ENCODE measurements at regions not wholly inside any gene's neighbourhood (a gene's known extent, or its start where the extent isn't known, plus 50 kb on each side); places are given as distances from the start of the nearest gene placed in this dataset.

DNA sequence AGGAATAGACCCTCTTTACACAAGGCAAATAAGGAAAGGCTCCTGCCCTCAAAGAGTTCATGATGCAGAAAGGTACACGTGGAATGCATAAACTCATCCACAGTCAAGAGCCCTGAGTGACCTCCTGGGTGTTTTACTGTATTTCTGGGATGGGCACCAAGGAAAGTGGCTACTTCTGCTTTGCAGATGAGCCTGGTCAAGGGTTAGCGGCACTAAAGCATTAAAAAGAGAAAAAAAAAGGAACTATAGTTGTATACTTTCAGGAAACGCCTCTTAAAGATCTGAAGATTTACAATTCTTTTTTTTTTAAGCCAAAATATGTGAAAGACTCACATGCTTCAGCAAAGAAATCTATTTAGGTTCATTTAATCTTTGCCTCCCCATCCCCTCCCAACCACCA is 366.2 kb upstream of the PDE4D start:
- TF ChIP-seq, protein P1, sequence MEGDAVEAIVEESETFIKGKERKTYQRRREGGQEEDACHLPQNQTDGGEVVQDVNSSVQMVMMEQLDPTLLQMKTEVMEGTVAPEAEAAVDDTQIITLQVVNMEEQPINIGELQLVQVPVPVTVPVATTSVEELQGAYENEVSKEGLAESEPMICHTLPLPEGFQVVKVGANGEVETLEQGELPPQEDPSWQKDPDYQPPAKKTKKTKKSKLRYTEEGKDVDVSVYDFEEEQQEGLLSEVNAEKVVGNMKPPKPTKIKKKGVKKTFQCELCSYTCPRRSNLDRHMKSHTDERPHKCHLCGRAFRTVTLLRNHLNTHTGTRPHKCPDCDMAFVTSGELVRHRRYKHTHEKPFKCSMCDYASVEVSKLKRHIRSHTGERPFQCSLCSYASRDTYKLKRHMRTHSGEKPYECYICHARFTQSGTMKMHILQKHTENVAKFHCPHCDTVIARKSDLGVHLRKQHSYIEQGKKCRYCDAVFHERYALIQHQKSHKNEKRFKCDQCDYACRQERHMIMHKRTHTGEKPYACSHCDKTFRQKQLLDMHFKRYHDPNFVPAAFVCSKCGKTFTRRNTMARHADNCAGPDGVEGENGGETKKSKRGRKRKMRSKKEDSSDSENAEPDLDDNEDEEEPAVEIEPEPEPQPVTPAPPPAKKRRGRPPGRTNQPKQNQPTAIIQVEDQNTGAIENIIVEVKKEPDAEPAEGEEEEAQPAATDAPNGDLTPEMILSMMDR (conservative IDR thresholded peaks at IDR 0.05) = no peak
- peak overlapping the region; percentile 14; the same call in 1 of the 2 replicates for H3K27ac ChIP-seq

DNA sequence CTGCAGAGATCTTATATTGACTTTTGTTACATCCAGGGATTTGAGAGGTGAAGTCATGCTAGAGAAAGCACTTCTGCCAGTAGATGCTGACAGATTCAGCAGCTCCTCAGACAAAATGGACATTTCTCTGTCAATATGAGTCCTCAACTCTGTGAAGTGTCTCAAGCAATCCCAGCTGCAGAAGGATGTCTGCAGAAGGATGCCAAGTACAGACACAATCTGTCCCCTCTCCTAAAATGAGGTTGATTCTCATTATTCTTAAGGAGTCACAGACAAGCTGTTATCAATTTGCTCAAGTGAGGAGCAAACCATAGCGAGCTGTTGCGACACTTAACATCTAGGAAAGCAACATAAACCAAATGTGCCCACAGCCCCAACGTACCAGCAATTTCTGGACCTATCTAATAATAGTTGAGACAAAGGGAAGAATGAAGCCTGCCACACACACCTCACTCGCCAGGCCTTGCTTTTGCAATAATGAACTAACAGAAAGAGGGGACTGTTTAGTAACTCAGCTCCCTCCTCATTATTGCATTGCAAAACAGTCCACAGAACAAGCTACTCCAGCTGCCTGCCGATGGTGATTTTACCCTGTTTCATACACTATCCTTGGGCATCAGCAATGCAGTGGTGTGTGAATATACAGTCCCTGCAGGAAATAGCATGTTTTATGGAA is 364.2 kb upstream of the PDE4D start:
- TF ChIP-seq, protein P1 (conservative IDR thresholded peaks at IDR 0.05) = no peak
- H3K27ac ChIP-seq = peak overlapping the region; percentile 46

DNA sequence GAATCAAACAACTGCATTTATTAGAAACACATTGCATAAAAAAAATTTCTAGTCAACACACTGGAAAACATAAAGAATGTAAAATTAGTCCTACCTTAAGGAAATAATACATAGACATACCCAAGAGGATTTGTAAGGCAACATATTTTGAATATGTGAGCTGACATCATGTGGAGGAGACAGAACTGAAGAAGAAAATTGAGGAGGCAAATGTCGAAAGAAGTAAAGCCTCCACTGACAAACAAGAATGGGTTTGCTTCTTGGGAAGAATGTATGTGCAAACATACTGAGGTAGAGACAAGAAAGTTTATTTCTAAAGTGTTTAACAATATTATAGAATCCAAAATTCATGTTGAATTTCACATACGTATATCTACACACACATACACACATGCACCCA is 363.0 kb upstream of the PDE4D start:
- TF ChIP-seq, protein P1 (conservative IDR thresholded peaks at IDR 0.05) = no peak
- H3K27ac ChIP-seq = no peak overlapping the region

DNA sequence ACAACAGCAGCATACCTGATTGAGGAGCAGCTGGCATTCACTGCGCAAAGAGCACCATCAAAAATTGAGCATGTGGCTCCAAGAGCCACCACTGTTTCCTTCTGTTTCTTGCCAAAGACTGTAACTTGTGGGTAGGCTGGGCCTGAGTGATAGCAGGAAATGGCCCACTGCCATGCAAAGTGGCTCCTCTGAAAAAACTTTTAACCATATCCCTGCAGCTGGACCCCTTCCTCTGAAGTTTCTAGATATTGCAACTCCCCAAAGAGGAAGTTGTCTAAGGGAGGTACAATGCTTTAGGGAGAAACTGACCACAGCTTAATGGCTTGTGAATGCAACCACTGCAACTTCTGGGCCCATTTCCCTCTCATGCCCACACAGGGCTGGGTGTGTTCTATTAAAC is 355.4 kb upstream of the PDE4D start:
- H3K27ac ChIP-seq = no peak overlapping the region

DNA sequence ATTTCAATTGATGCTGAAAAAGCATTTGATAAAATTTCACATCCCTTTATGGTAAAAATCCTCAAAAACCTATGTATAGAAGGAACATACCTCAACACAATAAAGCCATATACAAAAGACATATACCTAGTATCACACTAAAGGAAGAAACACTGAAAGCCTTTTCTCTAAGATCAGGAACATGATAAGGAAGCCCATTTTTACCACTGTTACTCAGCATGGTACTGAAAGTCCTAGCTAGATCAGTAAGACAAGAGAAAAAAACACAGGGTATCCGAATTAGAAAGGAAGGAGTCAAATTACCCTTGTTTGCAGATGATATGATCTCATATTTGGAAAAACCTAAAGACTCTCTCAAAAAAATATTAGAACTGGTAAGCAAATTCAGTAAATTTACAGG is 350.2 kb upstream of the PDE4D start:
- TF ChIP-seq, protein P1 (conservative IDR thresholded peaks at IDR 0.05) = no peak

More for the DNA sequence above, 355.4 kb upstream of the PDE4D start:
- TF ChIP-seq, protein P1 (conservative IDR thresholded peaks at IDR 0.05) = no peak

DNA sequence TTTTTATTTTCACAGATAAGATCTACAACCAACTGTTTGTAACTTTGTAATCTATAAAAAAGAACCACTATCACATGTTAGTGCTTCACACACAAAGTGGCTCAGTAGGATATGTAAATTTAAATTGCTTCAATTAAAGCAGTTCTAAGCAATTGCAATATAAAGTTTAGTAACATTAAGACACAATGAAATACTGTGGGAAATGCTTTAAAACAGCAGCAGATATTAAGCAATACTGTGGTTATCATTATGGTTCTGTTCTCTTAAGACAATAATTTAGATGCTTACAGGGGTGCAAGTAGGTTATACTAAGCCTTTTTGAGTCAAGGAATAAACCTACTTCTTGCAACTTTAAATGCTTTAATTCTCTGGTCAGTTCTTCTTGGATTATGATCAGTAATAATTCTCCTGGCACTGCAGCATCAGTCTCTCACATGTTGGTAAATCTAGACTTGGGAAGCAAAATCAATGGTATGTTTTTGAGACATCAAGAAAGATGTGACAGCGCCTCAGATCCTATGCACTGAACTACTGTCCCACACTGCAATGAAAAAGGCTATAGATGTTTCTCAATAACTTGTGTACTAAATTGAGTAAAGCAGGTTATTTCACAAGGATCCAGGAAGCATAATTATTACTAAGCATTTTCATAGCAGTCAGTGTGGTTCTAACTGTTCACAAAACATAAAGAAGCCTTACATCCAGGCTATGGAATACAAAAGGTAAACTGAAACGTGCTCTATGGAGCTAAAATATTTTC is 338.7 kb upstream of the PDE4D start:
- TF ChIP-seq, protein P1 (conservative IDR thresholded peaks at IDR 0.05) = no peak
- H3K27ac ChIP-seq = no peak overlapping the region

More for the DNA sequence above, 350.2 kb upstream of the PDE4D start:
- H3K27ac ChIP-seq = no peak overlapping the region

DNA sequence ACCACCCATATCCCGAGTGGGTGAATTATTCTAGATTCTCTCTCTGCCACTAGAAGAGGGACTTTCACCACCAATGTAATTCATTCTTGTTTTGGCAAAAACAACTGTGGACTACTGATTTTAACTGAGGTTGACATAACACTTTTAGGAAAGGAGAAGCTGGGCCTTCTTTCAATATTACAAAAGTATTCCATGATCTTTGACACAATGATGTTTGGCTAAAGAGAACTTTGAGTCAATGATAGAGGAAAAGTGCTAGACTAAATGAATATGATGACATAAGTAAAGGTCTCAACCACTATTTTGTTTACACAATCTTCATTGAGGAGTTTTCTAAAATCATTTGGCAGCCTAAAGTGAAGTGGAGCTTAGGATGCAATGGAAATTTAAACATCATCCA is 336.9 kb upstream of the PDE4D start:
- no peak overlapping the region for H3K27ac ChIP-seq
- TF ChIP-seq, protein P1 (conservative IDR thresholded peaks at IDR 0.05) = no peak

Data from VCaP (cell line).